Mesothelial cell of epicardium (in vitro differentiated cells): ENCODE measurements at regions not wholly inside any gene's neighbourhood (a gene's known extent, or its start where the extent isn't known, plus 50 kb on each side); places are given as distances from the start of the nearest gene placed in this dataset.

Experiments used
- DNase-seq, 2 experiments: peaks; one replicate each; pipeline ENCODE4 v3.0.0; 2021; ENCODE audit warnings: low spot score in 2 of 2; ENCODE audit not compliant: unreplicated experiment in 2 of 2
- H3K27ac Mint-ChIP-seq: 2 replicates; pipeline ENCODE4 v1.8.0; 2021; ENCODE audit warnings: mixed read lengths
- H3K27me3 Mint-ChIP-seq: 2 replicates; pipeline ENCODE4 v1.8.0; 2021; ENCODE audit warnings: low read depth, mixed read lengths
- H3K36me3 Mint-ChIP-seq: 2 replicates; pipeline ENCODE4 v1.8.0; 2021; ENCODE audit warnings: mixed read lengths
- H3K4me1 Mint-ChIP-seq: 2 replicates; pipeline ENCODE4 v1.8.0; 2021; ENCODE audit warnings: mixed read lengths
- H3K4me3 Mint-ChIP-seq: 2 replicates; pipeline ENCODE4 v1.8.0; 2021; ENCODE audit warnings: mild to moderate bottlenecking, moderate library complexity, mixed read lengths
- H3K9me3 Mint-ChIP-seq: 2 replicates; pipeline ENCODE4 v1.8.0; 2021; ENCODE audit warnings: mixed read lengths
- TF ChIP-seq, protein P1 (sequence below): fragments of 200-600 bp; sonication (generic); IDR thresholded peaks from one replicate; pipeline ENCODE4 v1.5.0; 2021; ENCODE audit warnings: antibody characterized with exemption; ENCODE audit not compliant: unreplicated experiment

DNA sequence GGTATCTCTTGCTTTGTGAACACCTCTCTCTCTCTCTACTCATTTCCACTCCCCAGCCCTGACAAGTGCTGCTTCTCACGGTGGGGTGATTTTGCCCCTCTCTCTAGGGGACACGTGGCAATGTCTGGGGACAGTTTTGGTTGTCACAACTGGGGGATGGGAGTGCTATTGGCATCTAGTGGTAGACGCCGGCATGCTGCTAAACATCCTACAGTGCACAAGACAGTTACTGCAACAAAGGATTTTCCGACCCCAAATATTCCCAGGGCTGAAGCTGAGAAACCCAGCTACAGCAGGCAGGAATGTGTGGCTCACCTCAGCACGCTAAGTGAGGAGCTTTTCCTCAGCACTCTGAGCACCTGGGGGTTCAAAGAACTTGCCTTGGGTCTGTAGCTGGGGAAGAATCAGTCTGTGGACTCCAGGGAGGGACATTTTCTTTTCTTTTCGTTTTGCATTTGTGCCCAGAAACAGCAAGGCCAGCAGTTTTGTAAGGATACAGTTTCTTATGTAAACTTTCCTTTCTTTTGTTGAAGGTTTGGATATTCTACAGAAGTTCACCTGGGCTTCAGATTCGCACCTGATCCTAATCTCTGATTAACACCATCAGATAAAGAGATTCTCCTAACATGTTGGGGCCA, 246.9 kb upstream of the ZFP64 start:
- no peaks in the 10 kb centered on the region for H3K36me3 Mint-ChIP-seq
- peaks cover 9% of the 10 kb centered on the region for H3K27me3 Mint-ChIP-seq
- no peak for DNase-seq
- H3K4me3 Mint-ChIP-seq = no peak overlapping the region
- no peak overlapping the region for H3K27ac Mint-ChIP-seq
- peaks cover 17% of the 10 kb centered on the region for H3K4me1 Mint-ChIP-seq
- peaks cover 5% of the 10 kb centered on the region for H3K9me3 Mint-ChIP-seq
- TF ChIP-seq, protein P1, sequence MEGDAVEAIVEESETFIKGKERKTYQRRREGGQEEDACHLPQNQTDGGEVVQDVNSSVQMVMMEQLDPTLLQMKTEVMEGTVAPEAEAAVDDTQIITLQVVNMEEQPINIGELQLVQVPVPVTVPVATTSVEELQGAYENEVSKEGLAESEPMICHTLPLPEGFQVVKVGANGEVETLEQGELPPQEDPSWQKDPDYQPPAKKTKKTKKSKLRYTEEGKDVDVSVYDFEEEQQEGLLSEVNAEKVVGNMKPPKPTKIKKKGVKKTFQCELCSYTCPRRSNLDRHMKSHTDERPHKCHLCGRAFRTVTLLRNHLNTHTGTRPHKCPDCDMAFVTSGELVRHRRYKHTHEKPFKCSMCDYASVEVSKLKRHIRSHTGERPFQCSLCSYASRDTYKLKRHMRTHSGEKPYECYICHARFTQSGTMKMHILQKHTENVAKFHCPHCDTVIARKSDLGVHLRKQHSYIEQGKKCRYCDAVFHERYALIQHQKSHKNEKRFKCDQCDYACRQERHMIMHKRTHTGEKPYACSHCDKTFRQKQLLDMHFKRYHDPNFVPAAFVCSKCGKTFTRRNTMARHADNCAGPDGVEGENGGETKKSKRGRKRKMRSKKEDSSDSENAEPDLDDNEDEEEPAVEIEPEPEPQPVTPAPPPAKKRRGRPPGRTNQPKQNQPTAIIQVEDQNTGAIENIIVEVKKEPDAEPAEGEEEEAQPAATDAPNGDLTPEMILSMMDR = no peak

DNA sequence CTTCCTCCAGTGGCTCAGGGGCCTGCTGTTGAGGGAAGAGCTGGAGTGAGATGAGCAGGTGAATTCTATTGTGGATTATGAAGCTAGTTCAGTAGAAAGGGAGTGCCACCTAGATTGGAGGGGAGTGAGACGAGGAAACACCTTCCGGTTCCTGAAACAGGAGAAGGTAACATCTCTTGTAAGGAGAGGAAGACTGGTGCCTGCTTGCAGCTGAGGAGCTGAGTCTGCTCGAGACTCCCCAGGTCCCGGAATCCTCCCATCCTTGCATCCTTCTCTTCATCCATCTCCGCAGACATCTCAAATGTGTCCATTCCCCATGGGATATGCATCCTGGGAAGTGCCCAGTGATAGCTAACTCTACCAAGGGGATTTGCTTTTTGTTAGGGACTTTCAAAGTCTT, 242.9 kb upstream of the ZFP64 start:
- H3K36me3 Mint-ChIP-seq = no peaks in the 10 kb centered on the region
- no peaks in the 10 kb centered on the region for H3K4me1 Mint-ChIP-seq
- peaks cover 7% of the 10 kb centered on the region for H3K27me3 Mint-ChIP-seq

DNA sequence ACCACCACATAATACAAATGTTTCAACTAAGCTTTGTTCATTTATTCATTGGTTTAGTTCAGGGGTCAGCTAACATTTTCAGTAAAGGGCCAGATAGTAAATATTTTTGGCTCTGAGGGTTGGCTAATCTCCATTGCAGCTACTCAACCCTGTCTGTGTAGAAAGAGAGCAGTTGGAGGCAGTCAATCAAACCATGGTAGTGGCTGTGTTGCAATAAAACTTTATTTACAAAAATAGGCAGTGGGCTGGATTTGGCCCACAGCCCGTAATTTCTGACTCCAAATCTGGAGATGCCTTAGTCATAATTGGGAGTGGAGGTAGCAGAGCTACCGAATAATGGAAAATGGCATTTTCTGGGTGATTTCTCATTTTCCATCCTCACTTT, 242.5 kb upstream of the ZFP64 start:
- TF ChIP-seq, protein P1 = no peak
- H3K36me3 Mint-ChIP-seq = no peaks in the 10 kb centered on the region
- DNase-seq = no peak
- H3K27ac Mint-ChIP-seq = no peak overlapping the region
- no peaks in the 10 kb centered on the region for H3K4me1 Mint-ChIP-seq
- peaks cover 7% of the 10 kb centered on the region for H3K27me3 Mint-ChIP-seq
- no peak overlapping the region for H3K4me3 Mint-ChIP-seq
- H3K9me3 Mint-ChIP-seq = peaks cover 15% of the 10 kb centered on the region

More for the DNA sequence above, 242.9 kb upstream of the ZFP64 start:
- TF ChIP-seq, protein P1 = no peak
- DNase-seq = no peak
- Mint-ChIP-seq H3K27ac (no peak overlapping the region), H3K9me3 (peaks cover 11% of the 10 kb centered on the region), H3K4me3 (no peak overlapping the region)

DNA sequence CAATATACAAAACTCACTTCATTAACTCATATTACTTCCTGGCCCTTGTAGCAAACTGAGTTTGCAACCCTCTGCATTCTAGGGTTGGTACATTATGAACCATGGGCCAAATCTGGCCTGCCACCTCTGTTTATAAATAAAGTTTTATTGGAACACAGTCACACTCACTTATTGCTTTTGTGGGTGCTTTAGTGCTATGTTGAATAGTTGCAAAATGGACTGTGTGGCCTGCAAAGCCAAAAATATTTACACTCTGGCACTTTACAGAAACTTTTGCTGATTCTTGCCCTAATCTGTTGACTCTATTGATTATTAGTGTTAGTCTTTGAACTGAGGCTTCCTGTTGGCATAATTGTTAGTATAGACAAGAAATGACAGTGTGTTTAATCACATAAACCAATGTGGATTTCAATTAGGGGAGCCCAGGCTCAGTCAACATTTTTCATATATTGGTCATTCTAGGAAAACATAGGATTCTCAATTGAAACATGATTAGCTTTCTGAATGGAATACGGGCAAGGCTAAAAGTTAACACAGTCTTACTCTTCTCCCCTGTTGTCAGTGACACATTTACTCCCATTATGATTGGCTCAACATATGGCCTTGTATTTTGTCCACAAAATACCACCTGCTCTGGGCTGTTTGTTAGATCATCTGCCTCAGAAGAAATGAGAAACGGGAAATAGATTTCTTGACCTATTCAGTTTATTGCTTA, 241.9 kb upstream of the ZFP64 start:
- no peak for DNase-seq
- H3K9me3 Mint-ChIP-seq = peaks cover 19% of the 10 kb centered on the region
- H3K4me1 Mint-ChIP-seq = no peaks in the 10 kb centered on the region
- TF ChIP-seq, protein P1 = no peak
- peaks cover 4% of the 10 kb centered on the region for H3K27me3 Mint-ChIP-seq
- no peak overlapping the region for H3K4me3 Mint-ChIP-seq
- H3K27ac Mint-ChIP-seq = no peak overlapping the region
- no peaks in the 10 kb centered on the region for H3K36me3 Mint-ChIP-seq

DNA sequence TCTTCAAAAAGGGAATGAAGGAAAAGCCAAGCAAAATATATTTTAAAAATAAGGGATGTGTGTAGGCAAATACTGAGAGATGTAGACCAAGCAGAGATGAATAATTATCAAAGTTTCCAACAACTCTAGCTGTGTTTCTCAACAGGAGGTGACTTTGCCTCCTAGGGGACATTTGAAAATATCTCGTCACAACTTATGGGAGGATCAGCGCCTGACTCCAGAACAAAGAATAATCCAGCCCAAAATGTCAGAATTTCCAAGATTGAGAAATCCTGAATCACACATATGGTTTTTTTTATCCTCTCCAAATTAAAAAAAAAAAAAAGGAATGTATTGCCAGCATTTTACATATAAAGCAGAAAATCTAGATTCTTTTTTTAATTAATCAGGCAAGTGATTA, 241.2 kb upstream of the ZFP64 start:
- TF ChIP-seq, protein P1 = no peak
- Mint-ChIP-seq H3K4me1 (no peaks in the 10 kb centered on the region), H3K4me3 (no peak overlapping the region), H3K27me3 (no peaks in the 10 kb centered on the region), H3K36me3 (no peaks in the 10 kb centered on the region), H3K9me3 (peaks cover 19% of the 10 kb centered on the region), H3K27ac (no peak overlapping the region)
- no peak for DNase-seq
